ENCODE measurements at regions not wholly inside any gene's neighbourhood (a gene's known extent, or its start where the extent isn't known, plus 50 kb on each side); places are given as distances from the start of the nearest gene placed in this dataset.

GRCh38 chr13:105087945-105088344 is 1447.5 kb downstream of the EFNB2 start:
- ChIA-PET CTCF (no interaction called here), POLR2A (no interaction called here)
- Histone ChIP-seq H3K4me3 (ENCODE audit: low read depth, low read length) (no peak overlapping the region), H3K9me3 (ENCODE audit: control insufficient read depth, insufficient read depth, low read depth, low read length) (no peaks in the 10 kb centered on the region), H3K4me1 (ENCODE audit: control insufficient read depth, insufficient read depth, low read length) (no peaks in the 10 kb centered on the region), H3K36me3 (ENCODE audit: control insufficient read depth in 2 of 2, insufficient read depth in 1 of 2, low read length in 2 of 2) (no peaks in the 10 kb centered on the region), H3K27ac (ENCODE audit: extremely low read depth, low read depth, low read length) (no peak overlapping the region)
- TF ChIP-seq KLF1 (tag by site-specific recombination; IDR thresholded peaks at IDR 0.05) (no peak), ZBTB17 (tag by site-specific recombination; IDR thresholded peaks at IDR 0.05) (no peak), ZNF785 (tag by site-specific recombination; IDR thresholded peaks at IDR 0.05) (no peak), ZNF423 (tag by site-specific recombination; IDR thresholded peaks at IDR 0.05) (no peak), YY2 (tag by site-specific recombination; IDR thresholded peaks at IDR 0.05) (no peak), SETDB1 (IDR thresholded peaks at IDR 0.05; ENCODE audit: insufficient read length, low read length) (no peak), ZNF530 (tag by site-specific recombination; IDR thresholded peaks at IDR 0.05; ENCODE audit: low read depth) (no peak), ZNF140 (tag by site-specific recombination; IDR thresholded peaks at IDR 0.05) (no peak), ZNF701 (tag by site-specific recombination; IDR thresholded peaks at IDR 0.05) (no peak), ZNF202 (tag by site-specific recombination; IDR thresholded peaks at IDR 0.05; ENCODE audit: borderline replicate concordance) (no peak), GLI2 (tag by site-specific recombination; IDR thresholded peaks at IDR 0.05; ENCODE audit: borderline replicate concordance, low read depth) (no peak), ZNF510 (tag by site-specific recombination; IDR thresholded peaks at IDR 0.05; ENCODE audit: insufficient replicate concordance) (no peak), ZNF843 (tag by site-specific recombination; IDR thresholded peaks at IDR 0.05) (no peak), ZEB2 (tag by site-specific recombination; IDR thresholded peaks at IDR 0.05) (no peak), ZNF280C (tag by site-specific recombination; IDR thresholded peaks at IDR 0.05) (no peak), PRDM1 (tag by site-specific recombination; IDR thresholded peaks at IDR 0.05) (no peak), ZNF239 (tag by site-specific recombination; IDR thresholded peaks at IDR 0.05) (no peak)
- TF ChIP-seq, protein P1, sequence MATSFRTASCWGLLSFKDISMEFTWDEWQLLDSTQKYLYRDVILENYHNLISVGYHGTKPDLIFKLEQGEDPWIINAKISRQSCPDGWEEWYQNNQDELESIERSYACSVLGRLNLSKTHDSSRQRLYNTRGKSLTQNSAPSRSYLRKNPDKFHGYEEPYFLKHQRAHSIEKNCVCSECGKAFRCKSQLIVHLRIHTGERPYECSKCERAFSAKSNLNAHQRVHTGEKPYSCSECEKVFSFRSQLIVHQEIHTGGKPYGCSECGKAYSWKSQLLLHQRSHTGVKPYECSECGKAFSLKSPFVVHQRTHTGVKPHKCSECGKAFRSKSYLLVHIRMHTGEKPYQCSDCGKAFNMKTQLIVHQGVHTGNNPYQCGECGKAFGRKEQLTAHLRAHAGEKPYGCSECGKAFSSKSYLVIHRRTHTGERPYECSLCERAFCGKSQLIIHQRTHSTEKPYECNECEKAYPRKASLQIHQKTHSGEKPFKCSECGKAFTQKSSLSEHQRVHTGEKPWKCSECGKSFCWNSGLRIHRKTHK (tag by site-specific recombination; IDR thresholded peaks at IDR 0.05) = no peak

GRCh38 chr13:105084931-105085330 is 1450.5 kb downstream of the EFNB2 start:
- no peaks in the 10 kb centered on the region for H3K36me3 ChIP-seq (ENCODE audit: control insufficient read depth in 2 of 2, insufficient read depth in 1 of 2, low read length in 2 of 2)
- CTCF ChIA-PET = no interaction called here
- no peak overlapping the region for H3K27ac ChIP-seq (ENCODE audit: extremely low read depth, low read depth, low read length)
- no peaks in the 10 kb centered on the region for H3K9me3 ChIP-seq (ENCODE audit: control insufficient read depth, insufficient read depth, low read depth, low read length)
- H3K4me3 ChIP-seq (ENCODE audit: low read depth, low read length) = no peak overlapping the region
- POLR2A ChIA-PET = no interaction called here
- no peaks in the 10 kb centered on the region for H3K4me1 ChIP-seq (ENCODE audit: control insufficient read depth, insufficient read depth, low read length)
- TF ChIP-seq ZNF140 (tag by site-specific recombination; IDR thresholded peaks at IDR 0.05) = no peak
- TF ChIP-seq ZBTB1 (tag by site-specific recombination; IDR thresholded peaks at IDR 0.05) = no peak
- no peak for TF ChIP-seq ZNF777 (tag by site-specific recombination; IDR thresholded peaks at IDR 0.05; ENCODE audit: borderline replicate concordance)
- TF ChIP-seq REPIN1 (tag by site-specific recombination; IDR thresholded peaks at IDR 0.05; ENCODE audit: low read depth) = no peak
- TF ChIP-seq ZNF658 (tag by site-specific recombination; IDR thresholded peaks at IDR 0.05) = no peak
- TF ChIP-seq CTCF (tag by site-specific recombination; IDR thresholded peaks at IDR 0.05) = no peak
- TF ChIP-seq GLIS2 (tag by site-specific recombination; IDR thresholded peaks at IDR 0.05) = no peak
- TF ChIP-seq ZNF701 (tag by site-specific recombination; IDR thresholded peaks at IDR 0.05) = no peak
- no peak for TF ChIP-seq ZNF423 (tag by site-specific recombination; IDR thresholded peaks at IDR 0.05)
- TF ChIP-seq ZNF664 (tag by site-specific recombination; IDR thresholded peaks at IDR 0.05) = no peak
- TF ChIP-seq ZNF837 (tag by site-specific recombination; IDR thresholded peaks at IDR 0.05) = no peak
- no peak for TF ChIP-seq ZNF248 (tag by site-specific recombination; IDR thresholded peaks at IDR 0.05)
- no peak for TF ChIP-seq ZNF521 (tag by site-specific recombination; IDR thresholded peaks at IDR 0.05)
- no peak for TF ChIP-seq SALL2 (tag by site-specific recombination; IDR thresholded peaks at IDR 0.05; ENCODE audit: borderline replicate concordance)
- TF ChIP-seq ZNF621 (tag by site-specific recombination; IDR thresholded peaks at IDR 0.05) = no peak
- no peak for TF ChIP-seq ZNF549 (tag by site-specific recombination; IDR thresholded peaks at IDR 0.05)
- no peak for TF ChIP-seq SP2 (tag by site-specific recombination; IDR thresholded peaks at IDR 0.05)
